H1 (cell line): ENCODE measurements at regions not wholly inside any gene's neighbourhood (a gene's known extent, or its start where the extent isn't known, plus 50 kb on each side); places are given as distances from the start of the nearest gene placed in this dataset.
A peak's percentile ranks its signal among the peaks of the same experiment; 100 is the strongest.

Source experiments
- CTCF ChIA-PET: fragments of 300-600 bp; sonication (Branson Sonifier 250); formaldehyde crosslinking; loops from one replicate; lab custom pipeline; 2021; ENCODE audit not compliant: partially characterized antibody; lab: Charles Lee
- POLR2A ChIA-PET: fragments of 300-600 bp; sonication (Branson Sonifier 250); formaldehyde crosslinking; loops from one replicate; lab custom pipeline; 2021; ENCODE audit warnings: inconsistent platforms; ENCODE audit not compliant: partially characterized antibody; lab: Charles Lee
- DNase-seq, 2 experiments: peaks; one replicate each; pipeline versions ENCODE4 v3.0.0 to v3.0.0-alpha.2; 2010 to 2022; ENCODE audit warnings: low spot score in 2 of 2, low read depth in 1 of 2, mixed read lengths in 1 of 2
- FAIRE-seq: peaks from 2 replicates; lab custom pipeline; 2011; peaks lifted over from hg19 to GRCh38; lab: Jason Lieb, UNC
- H2AFZ ChIP-seq: 2 replicates; pipeline ENCODE4 v1.8.1; 2012; ENCODE audit warnings: low read length, inconsistent platforms
- H2AK5ac ChIP-seq: 2 replicates; pipeline ENCODE4 v1.6.1; 2013; ENCODE audit warnings: low read depth, low read length
- H2BK120ac ChIP-seq: replicated peaks from 2 replicates; pipeline ENCODE3; 2013; ENCODE audit warnings: low read depth, low read length, inconsistent platforms
- H2BK12ac ChIP-seq: 2 replicates; pipeline ENCODE4 v1.6.1; 2013; ENCODE audit warnings: low read depth, low read length
- H2BK15ac ChIP-seq: 2 replicates; pipeline ENCODE4 v1.6.1; 2013; ENCODE audit warnings: low read length
- H2BK20ac ChIP-seq: 2 replicates; pipeline ENCODE4 v1.6.1; 2013; ENCODE audit warnings: low read length
- H2BK5ac ChIP-seq: 2 replicates; pipeline ENCODE4 v1.6.1; 2013; ENCODE audit warnings: low read depth, low read length
- H3K14ac ChIP-seq: 2 replicates; pipeline ENCODE4 v1.6.1; 2013; ENCODE audit warnings: inconsistent platforms; ENCODE audit not compliant: insufficient read length
- H3K18ac ChIP-seq: 2 replicates; pipeline ENCODE4 v1.6.1; 2013; ENCODE audit warnings: low read length; ENCODE audit errors: extremely low read depth
- H3K23ac ChIP-seq: 2 replicates; pipeline ENCODE4 v1.6.1; 2013; ENCODE audit warnings: inconsistent platforms; ENCODE audit not compliant: insufficient read length
- H3K23me2 ChIP-seq: 2 replicates; pipeline ENCODE4 v1.6.1; 2013; ENCODE audit warnings: low read depth, low read length
- H3K27ac ChIP-seq: 2 replicates; pipeline ENCODE4 v1.6.1; 2011; ENCODE audit warnings: low read depth, low read length, inconsistent platforms
- H3K27me3 ChIP-seq, 4 experiments: replicated peaks in 1 of 4; 1 replicate in 1 of 4; 2 replicates in 3 of 4; pipeline versions ENCODE4 v1.6.1 to v1.8.1; 2011 to 2013; ENCODE audit warnings: low read length in 3 of 4, mild to moderate bottlenecking in 3 of 4, inconsistent platforms in 2 of 4, mixed read lengths in 2 of 4, moderate library complexity in 1 of 4; ENCODE audit not compliant: control insufficient read depth in 3 of 4, insufficient read depth in 3 of 4; ENCODE audit errors: extremely low read depth in 1 of 4
- H3K36me3 ChIP-seq, 4 experiments: 2 replicates each; pipeline versions ENCODE4 v1.6.1 to v1.8.1; 2011 to 2013; ENCODE audit warnings: mild to moderate bottlenecking in 4 of 4, low read length in 3 of 4, moderate library complexity in 2 of 4, control low read depth in 1 of 4, inconsistent platforms in 1 of 4; ENCODE audit not compliant: insufficient read depth in 4 of 4, control insufficient read depth in 2 of 4
- H3K4ac ChIP-seq: replicated peaks from 2 replicates; pipeline ENCODE3; 2013; ENCODE audit warnings: low read length, low read depth, mixed read lengths, inconsistent platforms; ENCODE audit not compliant: insufficient read length
- H3K4me1 ChIP-seq, 4 experiments: replicated peaks in 1 of 4; 1 replicate in 1 of 4; 2 replicates in 3 of 4; pipeline versions ENCODE4 v1.6.1 to v1.8.1; 2011 to 2013; ENCODE audit warnings: low read length in 3 of 4, inconsistent platforms in 2 of 4, mixed read lengths in 1 of 4; ENCODE audit not compliant: insufficient read depth in 4 of 4, control insufficient read depth in 3 of 4
- H3K4me2 ChIP-seq, 2 experiments: 2 replicates each; pipeline versions ENCODE4 v1.6.1 to v1.8.1; 2011 to 2013; ENCODE audit warnings: low read depth in 2 of 2, low read length in 2 of 2, control low read depth in 1 of 2, inconsistent platforms in 1 of 2, mild to moderate bottlenecking in 1 of 2; ENCODE audit not compliant: insufficient read depth in 1 of 2
- H3K4me3 ChIP-seq, 4 experiments: fragments of 200-600, 300-600 bp in 1 of 4; sonication (generic), shearing (Covaris generic), sonication (Bioruptor Twin) in 1 of 4; 2 replicates each; pipeline versions ENCODE4 v1.5.1 to v1.8.1; 2011 to 2016; ENCODE audit warnings: low read length in 4 of 4, low read depth in 3 of 4, control low read depth in 2 of 4, inconsistent platforms in 2 of 4, mild to moderate bottlenecking in 2 of 4, mixed read lengths in 1 of 4, moderate library complexity in 1 of 4; ENCODE audit not compliant: insufficient read depth in 2 of 4; ENCODE audit errors: extremely low read depth in 1 of 4
- H3K56ac ChIP-seq: replicated peaks from 2 replicates; pipeline ENCODE3; 2013; ENCODE audit warnings: low read depth, mild to moderate bottlenecking, mixed read lengths, low read length, inconsistent platforms; ENCODE audit not compliant: insufficient read length
- H3K79me1 ChIP-seq: 2 replicates; pipeline ENCODE4 v1.6.1; 2013; ENCODE audit warnings: low read depth, low read length, control low read depth
- H3K79me2 ChIP-seq, 2 experiments: 2 replicates each; pipeline versions ENCODE4 v1.6.1 to v1.8.1; 2012 to 2013; ENCODE audit warnings: low read length in 2 of 2, mild to moderate bottlenecking in 2 of 2, inconsistent platforms in 1 of 2; ENCODE audit not compliant: insufficient read depth in 2 of 2, control insufficient read depth in 1 of 2
- H3K9ac ChIP-seq, 4 experiments: replicated peaks in 1 of 4; 1 replicate in 1 of 4; 2 replicates in 3 of 4; pipeline versions ENCODE4 v1.6.1 to v1.8.1; 2011 to 2013; ENCODE audit warnings: low read depth in 3 of 4, low read length in 3 of 4, control low read depth in 2 of 4, mild to moderate bottlenecking in 2 of 4, moderate library complexity in 2 of 4, inconsistent platforms in 1 of 4; ENCODE audit errors: extremely low read depth in 1 of 4
- H3K9me3 ChIP-seq, 2 experiments: 2 replicates each; pipeline versions ENCODE4 v1.6.1 to v1.8.1; 2012 to 2013; ENCODE audit warnings: mild to moderate bottlenecking in 2 of 2, moderate library complexity in 2 of 2, control low read depth in 1 of 2, inconsistent platforms in 1 of 2, low read depth in 1 of 2, low read length in 1 of 2, mixed read lengths in 1 of 2; ENCODE audit not compliant: insufficient read depth in 2 of 2
- H4K20me1 ChIP-seq, 2 experiments: replicated peaks in 1 of 2; 2 replicates each; pipeline versions ENCODE3 to v1.8.1; 2011 to 2013; ENCODE audit warnings: inconsistent platforms in 2 of 2, low read length in 2 of 2, mild to moderate bottlenecking in 1 of 2; ENCODE audit not compliant: insufficient read depth in 2 of 2, control insufficient read depth in 1 of 2
- H4K5ac ChIP-seq: 2 replicates; pipeline ENCODE4 v1.6.1; 2013; ENCODE audit warnings: low read length, low read depth, mixed read lengths, inconsistent platforms; ENCODE audit not compliant: insufficient read length
- H4K8ac ChIP-seq: 2 replicates; pipeline ENCODE4 v1.8.0; 2013; ENCODE audit warnings: mild to moderate bottlenecking, moderate library complexity, low read length, inconsistent platforms; ENCODE audit not compliant: insufficient read depth; ENCODE audit errors: extremely low read depth
- H4K91ac ChIP-seq: replicated peaks from 2 replicates; pipeline ENCODE3; 2013; ENCODE audit warnings: low read length, mixed read lengths, inconsistent platforms; ENCODE audit not compliant: insufficient read length
- ASH2L ChIP-seq: fragments of 200-600, 300-600 bp; sonication (generic); IDR thresholded peaks from one replicate; pipeline ENCODE4 v1.7.1; 2017; ENCODE audit warnings: low read length
- BRCA1 ChIP-seq: IDR thresholded peaks from 2 replicates; pipeline ENCODE4 v1.6.1; 2012; ENCODE audit warnings: low read depth, low read length, improper control_type of control experiment
- CBX5 ChIP-seq: fragments of 300-800, 300-1000 bp; sonication (generic); IDR thresholded peaks from 2 replicates; pipeline ENCODE4 v1.7.1; 2016; ENCODE audit warnings: antibody characterized with exemption, low read length, low read depth
- CEBPB ChIP-seq: IDR thresholded peaks from 2 replicates; pipeline ENCODE4 v1.6.1; 2012; ENCODE audit warnings: low read depth, low read length
- CHD1 ChIP-seq: IDR thresholded peaks from 2 replicates; pipeline ENCODE4 v1.6.1; 2012; ENCODE audit warnings: low read depth, low read length, improper control_type of control experiment
- CREB1 ChIP-seq: IDR thresholded peaks from 2 replicates; pipeline ENCODE4 v1.6.1; 2012; ENCODE audit warnings: inconsistent platforms
- FOSL1 ChIP-seq: IDR thresholded peaks from 2 replicates; pipeline ENCODE4 v1.6.1; 2011; ENCODE audit warnings: mild to moderate bottlenecking, low read depth, low read length, moderate library complexity; ENCODE audit not compliant: insufficient read depth
- HDAC6 ChIP-seq: IDR thresholded peaks from one replicate; pipeline ENCODE4 v1.7.1; 2012; ENCODE audit warnings: low read depth, mild to moderate bottlenecking, inconsistent platforms, low read length, moderate library complexity
- JUN ChIP-seq: IDR thresholded peaks from 2 replicates; pipeline ENCODE4 v1.6.1; 2011; ENCODE audit warnings: low read depth, mild to moderate bottlenecking, improper control_type of control experiment, low read length
- KDM4A ChIP-seq: IDR thresholded peaks from one replicate; pipeline ENCODE4 v1.7.1; 2012; ENCODE audit warnings: low read depth, mild to moderate bottlenecking, moderate library complexity, low read length, inconsistent platforms; ENCODE audit not compliant: severe bottlenecking
- KDM5A ChIP-seq: fragments of 200-600 bp; IDR thresholded peaks from 2 replicates; pipeline ENCODE4 v1.7.1; 2012; ENCODE audit warnings: mild to moderate bottlenecking, low read length, inconsistent platforms, mixed read lengths
- RAD21 ChIP-seq, 2 experiments: IDR thresholded peaks in 1 of 2; conservative IDR thresholded peaks in 1 of 2; 2 replicates each; pipeline ENCODE4 v1.6.1; 2011; ENCODE audit warnings: low read depth in 2 of 2, low read length in 2 of 2, improper control_type of control experiment in 1 of 2, inconsistent platforms in 1 of 2, mild to moderate bottlenecking in 1 of 2, moderate library complexity in 1 of 2
- RXRA ChIP-seq: IDR thresholded peaks from 2 replicates; pipeline ENCODE4 v1.6.1; 2011; ENCODE audit warnings: low read depth, mild to moderate bottlenecking, low read length, moderate library complexity; ENCODE audit not compliant: insufficient read depth
- SP4 ChIP-seq: IDR thresholded peaks from 2 replicates; pipeline ENCODE4 v1.6.1; 2012; ENCODE audit warnings: low read length, inconsistent platforms
- YY1 ChIP-seq: IDR thresholded peaks from 2 replicates; pipeline ENCODE4 v1.6.1; 2011; ENCODE audit warnings: low read depth, mild to moderate bottlenecking, low read length
- WGBS, 2 experiments: shearing (Covaris generic) in 1 of 2; methylation state at CpG; one replicate each; pipeline versions ENCODE4 v1.1.6 to v1.1.7; 2013 to 2015; ENCODE audit warnings: low lambda C conversion rate in 2 of 2, mixed read lengths in 2 of 2, inconsistent platforms in 1 of 2, low coverage in 1 of 2, missing lambda C conversion rate in 1 of 2; ENCODE audit not compliant: insufficient replicate concordance in 2 of 2, insufficient coverage in 1 of 2, insufficient read length in 1 of 2; ENCODE audit errors: extremely low coverage in 1 of 2, missing lambda C conversion rate in 1 of 2; 5-methylcytosine and 5-hydroxymethylcytosine counted together

DNA sequence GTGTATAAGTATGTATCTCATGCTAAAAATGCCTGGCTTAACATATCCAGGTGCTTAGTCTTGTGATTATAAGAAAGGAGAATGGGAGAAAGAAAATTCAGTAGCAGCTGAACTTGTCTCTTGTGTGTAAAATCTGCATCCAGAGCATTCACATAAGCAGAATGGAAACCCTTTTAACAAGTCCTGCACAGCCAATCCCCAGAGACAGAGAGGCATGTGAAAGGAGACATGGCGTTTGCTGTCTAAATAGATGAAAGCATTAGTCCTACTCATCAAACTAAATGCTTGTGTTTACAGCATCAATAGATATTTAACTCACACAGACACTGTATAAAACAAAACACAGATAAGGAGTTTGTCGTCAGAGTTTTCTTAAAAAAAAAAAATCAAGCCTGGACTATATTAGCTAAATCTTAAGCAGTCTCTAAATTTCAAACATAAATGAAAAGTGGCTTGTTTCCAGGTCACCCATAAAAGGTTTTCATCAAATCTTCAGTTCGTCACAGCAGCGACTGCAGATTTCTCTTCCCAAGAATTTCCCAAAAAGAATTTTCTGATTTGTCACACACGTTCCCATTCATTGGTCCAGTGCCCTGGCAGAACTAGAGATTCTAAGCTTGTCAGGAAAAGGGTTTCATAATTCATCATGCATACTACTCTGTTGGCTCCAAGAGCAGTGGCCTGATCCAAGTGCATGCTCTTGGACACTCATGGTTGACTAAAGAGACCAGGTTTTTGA is 249.2 kb downstream of the BTG1 start:
- no peak overlapping the region for H3K18ac ChIP-seq
- H3K4me3 ChIP-seq, result no peak overlapping the region
- H3K27ac ChIP-seq, result no peak overlapping the region
- H2BK20ac ChIP-seq, result no peak overlapping the region
- no peak overlapping the region for H2AK5ac ChIP-seq
- CTCF ChIA-PET, result no interaction called here
- DNase-seq (no peak), FAIRE-seq (no peak)
- no peak overlapping the region for H4K91ac ChIP-seq
- H3K14ac ChIP-seq, result no peak overlapping the region
- H3K27me3 ChIP-seq, result no peaks in the 10 kb centered on the region
- 92% methylated on average over 5 of the region's 5 CpGs; no CpG with 5 or more reads in 1 of the 2 experiments for WGBS, 2 experiments
- no peak overlapping the region for H2AFZ ChIP-seq
- H3K4me1 ChIP-seq, result no peaks in the 10 kb centered on the region; a peak in 1 of 7 replicates
- H3K9ac ChIP-seq, result no peak overlapping the region
- H2BK5ac ChIP-seq, result no peak overlapping the region
- H3K56ac ChIP-seq, result no peak overlapping the region
- H3K79me2 ChIP-seq, result no peaks in the 10 kb centered on the region
- no peak overlapping the region for H2BK12ac ChIP-seq
- H3K4me2 ChIP-seq, result no peak overlapping the region
- H3K23ac ChIP-seq, result no peak overlapping the region
- no peaks in the 10 kb centered on the region for H3K9me3 ChIP-seq
- H3K79me1 ChIP-seq, result no peaks in the 10 kb centered on the region
- no peaks in the 10 kb centered on the region for H4K20me1 ChIP-seq
- no peaks in the 10 kb centered on the region for H3K23me2 ChIP-seq
- no peak overlapping the region for H4K8ac ChIP-seq
- H4K5ac ChIP-seq, result no peak overlapping the region
- H2BK120ac ChIP-seq, result no peak overlapping the region
- H3K36me3 ChIP-seq, result no peaks in the 10 kb centered on the region
- POLR2A ChIA-PET, result no interaction called here
- H3K4ac ChIP-seq, result peak overlapping the region; percentile 53
- no peak overlapping the region for H2BK15ac ChIP-seq
- no peak for TF ChIP-seq KDM4A
- no peak for TF ChIP-seq CBX5
- TF ChIP-seq FOSL1, result no peak
- no peak for TF ChIP-seq RXRA
- TF ChIP-seq RAD21 (IDR thresholded peaks at IDR 0.05 in 1 of 2, conservative IDR thresholded peaks at IDR 0.05 in 1 of 2; ENCODE audit: low read depth in 2 of 2, low read length in 2 of 2), result no peak
- TF ChIP-seq CEBPB, result no peak
- no peak for TF ChIP-seq KDM5A
- TF ChIP-seq BRCA1, result no peak
- TF ChIP-seq HDAC6, result no peak
- TF ChIP-seq JUN, result no peak
- no peak for TF ChIP-seq ASH2L
- no peak for TF ChIP-seq CREB1
- TF ChIP-seq CHD1, result no peak
- TF ChIP-seq SP4, result no peak
- no peak for TF ChIP-seq YY1
